HepG2 (cell line): ENCODE measurements at regions not wholly inside any gene's neighbourhood (a gene's known extent, or its start where the extent isn't known, plus 50 kb on each side); places are given as distances from the start of the nearest gene placed in this dataset.

Source experiments
- ATAC-seq: fragments of 200-7000 bp; cut with Tn5 transposase; 3 replicates; pipeline ENCODE4 v1.9.1; 2020; ENCODE audit warnings: mild to moderate bottlenecking, moderate library complexity
- BruUV-seq: library from RNA; stranded (reverse); fragments of 400-500 nt; replicated peaks from 2 replicates; lab custom pipeline; 2021; lab: Mats Ljungman, UMichigan
- CTCF ChIA-PET: fragments of 300-600 bp; formaldehyde crosslinking; extraction: SDS; loops from one replicate; lab custom pipeline; 2021; ENCODE audit warnings: low total read pairs, inconsistent platforms, low intra/inter-chr PET ratio; lab: Yijun Ruan, JAX
- POLR2A ChIA-PET: fragments of 350-600 bp; sonication (Branson Sonifier 250); formaldehyde crosslinking; loops from one replicate; lab custom pipeline; 2020; ENCODE audit warnings: antibody characterized with exemption, inconsistent platforms; lab: Yijun Ruan, JAX
- DNase-seq: peaks from one replicate; pipeline ENCODE4 v3.0.0-alpha.2; 2015; ENCODE audit warnings: low spot score
- FAIRE-seq: peaks from 3 replicates; lab custom pipeline; 2011; peaks lifted over from hg19 to GRCh38; lab: Jason Lieb, UNC
- H2AFZ ChIP-seq: one replicate; pipeline ENCODE4 v1.6.1; 2011; ENCODE audit warnings: low read length, inconsistent platforms
- H3K27ac ChIP-seq: fragments of 300-600 bp; 3 replicates; pipeline ENCODE4 v1.8.0; 2011; ENCODE audit warnings: mixed run types, mild to moderate bottlenecking, mixed read lengths, low read length, inconsistent platforms; ENCODE audit not compliant: insufficient read depth; ENCODE audit errors: extremely low read length
- H3K27me3 ChIP-seq, 2 experiments: fragments of 200-600 bp in 1 of 2; 2 replicates in 1 of 2; 3 replicates in 1 of 2; pipeline versions ENCODE4 v1.6.0 to v1.8.0; 2011; ENCODE audit warnings: low read length in 2 of 2, mild to moderate bottlenecking in 2 of 2, moderate library complexity in 2 of 2, inconsistent platforms in 1 of 2; ENCODE audit not compliant: insufficient read depth in 2 of 2, control insufficient read depth in 1 of 2
- H3K36me3 ChIP-seq, 2 experiments: fragments of 200-600 bp in 1 of 2; replicated peaks in 1 of 2; 2 replicates in 1 of 2; 3 replicates in 1 of 2; pipeline versions ENCODE4 v1.5.1 to v1.8.0; 2011; ENCODE audit warnings: low read length in 2 of 2, inconsistent platforms in 1 of 2; ENCODE audit not compliant: insufficient read depth in 2 of 2, control insufficient read depth in 1 of 2
- H3K4me1 ChIP-seq: 2 replicates; pipeline ENCODE4 v1.5.1; 2012; ENCODE audit warnings: low read length, inconsistent platforms; ENCODE audit not compliant: insufficient read depth
- H3K4me2 ChIP-seq: 2 replicates; pipeline ENCODE4 v1.6.0; 2011; ENCODE audit warnings: low read depth, low read length, inconsistent platforms
- H3K4me3 ChIP-seq, 3 experiments: fragments of 200-600 bp in 1 of 3; sonication (generic), shearing (Covaris generic) in 1 of 3; replicated peaks in 1 of 3; 2 replicates each; pipeline ENCODE4 v1.5.1; 2011 to 2016; ENCODE audit warnings: low read length in 3 of 3, inconsistent platforms in 2 of 3, low read depth in 2 of 3, mild to moderate bottlenecking in 2 of 3, control low read depth in 1 of 3, mixed read lengths in 1 of 3; ENCODE audit not compliant: insufficient read depth in 1 of 3
- H3K79me2 ChIP-seq: one replicate; pipeline ENCODE4 v1.6.1; 2011; ENCODE audit warnings: low read length, inconsistent platforms; ENCODE audit not compliant: insufficient read depth
- H3K9ac ChIP-seq: 2 replicates; pipeline ENCODE4 v1.6.0; 2011; ENCODE audit warnings: mild to moderate bottlenecking, low read depth, low read length, inconsistent platforms; ENCODE audit not compliant: insufficient read depth
- H3K9me3 ChIP-seq: 2 replicates; pipeline ENCODE4 v1.5.1; 2012; ENCODE audit warnings: mild to moderate bottlenecking, low read length
- H4K20me1 ChIP-seq: 2 replicates; pipeline ENCODE4 v1.6.0; 2011; ENCODE audit warnings: inconsistent platforms, mild to moderate bottlenecking, low read length, moderate library complexity; ENCODE audit not compliant: insufficient read depth
- ATF6 ChIP-seq: sonication (generic); formaldehyde crosslinking; conservative IDR thresholded peaks from 2 replicates; pipeline ENCODE4 v1.4.0; 2020; ENCODE audit warnings: missing genetic modification reagents
- DBP ChIP-seq: sonication (generic); formaldehyde crosslinking; IDR thresholded peaks from 2 replicates; pipeline ENCODE4 v1.4.0; 2020; ENCODE audit warnings: missing genetic modification reagents; ENCODE audit errors: not compliant biosample characterization
- GPN1 ChIP-seq: sonication (generic); formaldehyde crosslinking; IDR thresholded peaks from 2 replicates; pipeline ENCODE4 v1.5.1; 2020; ENCODE audit warnings: missing genetic modification reagents, borderline replicate concordance
- KLF15 ChIP-seq: sonication (generic); formaldehyde crosslinking; IDR thresholded peaks from 2 replicates; pipeline ENCODE4 v1.8.1; 2023; ENCODE audit warnings: borderline replicate concordance, mild to moderate bottlenecking, inconsistent platforms, missing genetic modification reagents, mixed read lengths
- MAFF ChIP-seq: IDR thresholded peaks from 2 replicates; pipeline ENCODE4 v1.6.1; 2011; ENCODE audit warnings: low read depth, low read length, improper control_type of control experiment
- MIER3 ChIP-seq: IDR thresholded peaks from 2 replicates; pipeline ENCODE4 v1.6.1; 2016; ENCODE audit warnings: missing compliant biosample characterization, borderline replicate concordance
- NR2F2 ChIP-seq: IDR thresholded peaks from 2 replicates; pipeline ENCODE4 v1.6.1; 2012; ENCODE audit warnings: low read depth, inconsistent platforms, borderline replicate concordance
- PATZ1 ChIP-seq: sonication (generic); formaldehyde crosslinking; IDR thresholded peaks from 2 replicates; pipeline ENCODE4 v1.4.0; 2020; ENCODE audit warnings: missing genetic modification reagents
- PPARG ChIP-seq: conservative IDR thresholded peaks from 2 replicates; pipeline ENCODE4 v1.6.1; 2016; ENCODE audit warnings: missing biosample characterization, missing genetic modification reagents
- PRMT3 ChIP-seq: sonication (generic); formaldehyde crosslinking; IDR thresholded peaks from 2 replicates; pipeline ENCODE4 v1.8.1; 2022; ENCODE audit warnings: low read depth, mild to moderate bottlenecking, moderate library complexity, missing genetic modification reagents, borderline replicate concordance
- SP5 ChIP-seq: IDR thresholded peaks from 2 replicates; pipeline ENCODE4 v1.6.1; 2016; ENCODE audit warnings: low read depth, borderline replicate concordance
- TAF1 ChIP-seq: sonication (generic); formaldehyde crosslinking; IDR thresholded peaks from 2 replicates; pipeline ENCODE4 v1.4.0; 2020; ENCODE audit warnings: missing genetic modification reagents
- TRIM22 ChIP-seq: fragments of 450-650 bp; IDR thresholded peaks from 2 replicates; pipeline ENCODE4 v1.6.1; 2017
- XRCC5 ChIP-seq: fragments of 200-400 bp; formaldehyde crosslinking; optimal IDR thresholded peaks from 2 replicates; pipeline ENCODE3; 2017; ENCODE audit warnings: mild to moderate bottlenecking, low read length
- ZNF451 ChIP-seq: sonication (generic); formaldehyde crosslinking; IDR thresholded peaks from 2 replicates; pipeline ENCODE4 v1.5.0; 2020; ENCODE audit warnings: mild to moderate bottlenecking, missing genetic modification reagents
- ZNF7 ChIP-seq: IDR thresholded peaks from 2 replicates; pipeline ENCODE4 v1.6.1; 2016; ENCODE audit warnings: missing biosample characterization, missing genetic modification reagents
- ZNF749 ChIP-seq: sonication (generic); formaldehyde crosslinking; IDR thresholded peaks from 2 replicates; pipeline ENCODE4 v1.8.0; 2022; ENCODE audit warnings: mild to moderate bottlenecking, missing genetic modification reagents, moderate library complexity, borderline replicate concordance
- WGBS: methylation state at CpG from one replicate; pipeline ENCODE4 v1.1.6; 2017; ENCODE audit warnings: low lambda C conversion rate; 5-methylcytosine and 5-hydroxymethylcytosine counted together
- in situ Hi-C: cut with HindIII; loops from 2 replicates; pipeline ENCODE4 v1.10.0; 2017; ENCODE audit warnings: low pct_unique_long_range_greater_than_20kb; ENCODE audit not compliant: extremely low pct_ligation_motif_present
- intact Hi-C: fragments of 100-400 bp; cut with micrococcal nuclease; formaldehyde crosslinking; loops from one replicate; pipeline ENCODE4 v1.10.0; 2022; ENCODE audit not compliant: unreplicated experiment
- TF ChIP-seq, protein P1 (sequence below): IDR thresholded peaks from 2 replicates; pipeline ENCODE4 v1.6.1; 2016; ENCODE audit warnings: low read depth

DNA sequence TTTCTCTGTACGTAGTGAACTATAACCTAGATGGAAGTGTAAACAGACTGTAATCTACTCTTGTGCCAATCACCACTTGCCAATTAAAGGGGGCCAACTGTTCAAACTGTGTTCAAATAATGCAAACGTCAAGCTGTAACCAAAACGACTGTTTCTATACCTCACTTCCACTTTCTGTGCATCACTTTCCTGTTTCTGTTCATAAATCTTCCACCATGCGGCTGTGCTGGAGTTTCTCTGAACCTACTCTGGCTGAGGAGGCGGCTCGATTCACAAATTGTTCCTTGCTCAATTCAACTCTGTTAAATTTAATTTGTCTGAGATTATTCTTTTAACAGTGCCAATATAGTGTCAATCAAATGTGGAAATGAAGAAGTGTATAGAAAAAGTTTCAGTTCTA lies 206.7 kb upstream of the TBC1D5 start:
- Histone ChIP-seq H3K27ac (no peak overlapping the region), H3K36me3 (no peaks in the 10 kb centered on the region), H3K27me3 (no peaks in the 10 kb centered on the region; a peak in 1 of 5 replicates), H3K9ac (no peak overlapping the region), H3K4me2 (no peak overlapping the region), H3K9me3 (no peaks in the 10 kb centered on the region), H3K4me1 (no peaks in the 10 kb centered on the region), H3K79me2 (no peaks in the 10 kb centered on the region), H4K20me1 (no peaks in the 10 kb centered on the region), H3K4me3 (no peak overlapping the region), H2AFZ (no peak overlapping the region)
- WGBS = 18% methylated on average over 6 of the region's 6 CpGs
- no TSS peak for BruUV-seq
- FAIRE-seq = no peak
- POLR2A ChIA-PET = no interaction called here
- no peak for DNase-seq
- intact Hi-C loops (no loop called here), in situ Hi-C loops (no loop called here)
- ATAC-seq = no peak
- CTCF ChIA-PET = no interaction called here
- TF ChIP-seq PPARG (no peak), TRIM22 (no peak), SP5 (CRISPR knock-in tag) (no peak), ZNF451 (CRISPR knock-in tag) (no peak), KLF15 (CRISPR knock-in tag) (no peak), XRCC5 (no peak), MIER3 (CRISPR knock-in tag) (no peak), ZNF7 (no peak), ATF6 (no peak), DBP (CRISPR knock-in tag) (no peak), NR2F2 (no peak), PATZ1 (CRISPR knock-in tag) (no peak), ZNF749 (CRISPR knock-in tag) (no peak), TAF1 (CRISPR knock-in tag) (no peak), GPN1 (no peak), PRMT3 (CRISPR knock-in tag) (no peak), MAFF (no peak)
- TF ChIP-seq, protein P1, sequence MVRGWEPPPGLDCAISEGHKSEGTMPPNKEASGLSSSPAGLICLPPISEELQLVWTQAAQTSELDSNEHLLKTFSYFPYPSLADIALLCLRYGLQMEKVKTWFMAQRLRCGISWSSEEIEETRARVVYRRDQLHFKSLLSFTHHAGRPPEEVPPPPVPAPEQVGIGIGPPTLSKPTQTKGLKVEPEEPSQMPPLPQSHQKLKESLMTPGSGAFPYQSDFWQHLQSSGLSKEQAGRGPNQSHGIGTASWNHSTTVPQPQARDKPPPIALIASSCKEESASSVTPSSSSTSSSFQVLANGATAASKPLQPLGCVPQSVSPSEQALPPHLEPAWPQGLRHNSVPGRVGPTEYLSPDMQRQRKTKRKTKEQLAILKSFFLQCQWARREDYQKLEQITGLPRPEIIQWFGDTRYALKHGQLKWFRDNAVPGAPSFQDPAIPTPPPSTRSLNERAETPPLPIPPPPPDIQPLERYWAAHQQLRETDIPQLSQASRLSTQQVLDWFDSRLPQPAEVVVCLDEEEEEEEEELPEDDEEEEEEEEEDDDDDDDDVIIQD (CRISPR knock-in tag) = no peak
